IgD-negative memory B cell (primary cell): ENCODE measurements at regions not wholly inside any gene's neighbourhood (a gene's known extent, or its start where the extent isn't known, plus 50 kb on each side); places are given as distances from the start of the nearest gene placed in this dataset.

Experiments used
- H3K27ac Mint-ChIP-seq, 3 donors: one replicate each; pipeline ENCODE4 v1.8.0; 2020 to 2022; ENCODE audit warnings: mild to moderate bottlenecking in 3 of 3, mixed read lengths in 3 of 3, moderate library complexity in 1 of 3
- H3K27me3 Mint-ChIP-seq: one replicate; pipeline ENCODE4 v1.8.0; 2021; ENCODE audit warnings: mixed read lengths
- H3K36me3 Mint-ChIP-seq: one replicate; pipeline ENCODE4 v1.8.0; 2020; ENCODE audit warnings: mild to moderate bottlenecking, mixed read lengths
- H3K4me1 Mint-ChIP-seq, 3 donors: one replicate each; pipeline ENCODE4 v1.8.0; 2020 to 2022; ENCODE audit warnings: mixed read lengths in 3 of 3, mild to moderate bottlenecking in 1 of 3
- H3K4me3 Mint-ChIP-seq, 4 donors: one replicate each; pipeline ENCODE4 v1.8.0; 2020 to 2022; ENCODE audit warnings: mild to moderate bottlenecking in 4 of 4, mixed read lengths in 4 of 4, moderate library complexity in 3 of 4
- H3K9me3 Mint-ChIP-seq, 3 donors: one replicate each; pipeline ENCODE4 v1.8.0; 2020 to 2021; ENCODE audit warnings: mixed read lengths in 3 of 3, mild to moderate bottlenecking in 1 of 3

DNA sequence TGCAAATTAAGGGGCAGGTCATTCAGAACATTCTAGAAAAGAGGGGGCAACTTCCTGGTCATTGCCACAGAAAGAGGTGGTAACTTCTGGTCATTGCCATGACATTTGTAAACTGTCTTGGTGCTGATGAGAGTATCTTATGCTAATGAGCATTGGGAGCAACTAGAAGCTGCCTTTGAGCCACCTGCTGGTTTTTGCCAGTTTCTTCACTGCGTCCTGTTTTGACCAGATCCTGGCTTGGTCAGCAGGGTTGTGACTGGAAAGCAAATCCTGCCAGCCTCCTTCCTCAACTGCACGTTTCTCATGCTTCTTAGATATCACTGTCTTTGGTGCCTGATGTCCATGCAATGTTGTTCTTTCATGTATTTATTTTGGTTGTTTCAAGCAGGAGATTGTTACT, 53.2 kb upstream of the SPATA31C2 start:
- Mint-ChIP-seq H3K36me3 (no peaks in the 10 kb centered on the region), H3K4me3 (peak overlapping the region in 1 of 4 donors; percentile 47), H3K4me1 (no peaks in the 10 kb centered on the region), H3K9me3 (peaks cover 0 to 5% (median 0%) of the 10 kb centered on the region in 3 donors), H3K27me3 (peaks cover 1% of the 10 kb centered on the region), H3K27ac (no peak overlapping the region)

DNA sequence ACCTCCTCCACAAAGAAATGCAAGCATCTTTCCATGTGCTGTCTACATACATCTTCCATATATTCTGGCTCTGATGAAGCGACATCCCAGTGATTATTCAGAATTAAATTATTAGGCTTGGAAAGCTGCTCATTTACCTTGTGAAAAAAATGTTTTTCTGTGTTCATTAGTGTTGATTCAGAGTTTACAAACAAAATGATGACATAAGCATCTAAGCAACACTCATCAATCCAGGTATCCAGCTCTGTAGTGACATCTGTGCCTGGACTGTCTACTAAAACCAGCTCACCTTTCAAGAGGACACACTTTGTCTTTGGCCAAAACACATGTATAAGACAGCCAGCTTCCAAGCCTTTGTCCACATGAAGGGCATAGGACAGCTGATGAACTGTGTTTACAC, 51.1 kb upstream of the SPATA31C2 start:
- no peaks in the 10 kb centered on the region for H3K36me3 Mint-ChIP-seq
- H3K27ac Mint-ChIP-seq = no peak overlapping the region
- no peaks in the 10 kb centered on the region for H3K4me1 Mint-ChIP-seq
- H3K4me3 Mint-ChIP-seq = no peak overlapping the region
- peaks cover 1% of the 10 kb centered on the region for H3K27me3 Mint-ChIP-seq
- H3K9me3 Mint-ChIP-seq = peaks cover 0 to 5% (median 0%) of the 10 kb centered on the region in 3 donors
